ENCODE measurements at regions not wholly inside any gene's neighbourhood (a gene's known extent, or its start where the extent isn't known, plus 50 kb on each side); places are given as distances from the start of the nearest gene placed in this dataset.
A peak's percentile ranks its signal among the peaks of the same experiment; 100 is the strongest.

DNA sequence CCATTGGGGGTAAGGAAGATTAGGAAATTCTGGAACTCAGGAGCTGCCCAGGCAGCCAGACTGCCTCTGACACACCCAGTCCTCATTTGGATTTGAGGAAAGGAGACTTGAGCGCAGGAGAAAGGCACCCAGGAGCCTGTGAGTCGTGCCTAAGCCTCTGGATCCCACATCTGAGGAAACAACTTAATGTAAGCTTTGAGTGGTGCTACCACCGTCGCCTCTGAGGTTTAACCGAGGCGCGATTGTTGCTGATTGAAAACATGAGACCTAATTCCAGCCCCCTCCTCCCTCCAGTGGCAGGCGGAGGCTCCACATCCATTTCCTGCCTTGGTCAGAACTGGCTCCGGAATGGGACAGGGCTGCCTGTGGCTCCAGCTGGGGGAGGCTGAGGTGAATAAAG lies 176.7 kb upstream of the PKDCC start:
- intact Hi-C loops (cut with DNase I): no loop called here
- TF ChIP-seq POLR2A (IDR thresholded peaks at IDR 0.05): no peak
- TF ChIP-seq, protein P1, sequence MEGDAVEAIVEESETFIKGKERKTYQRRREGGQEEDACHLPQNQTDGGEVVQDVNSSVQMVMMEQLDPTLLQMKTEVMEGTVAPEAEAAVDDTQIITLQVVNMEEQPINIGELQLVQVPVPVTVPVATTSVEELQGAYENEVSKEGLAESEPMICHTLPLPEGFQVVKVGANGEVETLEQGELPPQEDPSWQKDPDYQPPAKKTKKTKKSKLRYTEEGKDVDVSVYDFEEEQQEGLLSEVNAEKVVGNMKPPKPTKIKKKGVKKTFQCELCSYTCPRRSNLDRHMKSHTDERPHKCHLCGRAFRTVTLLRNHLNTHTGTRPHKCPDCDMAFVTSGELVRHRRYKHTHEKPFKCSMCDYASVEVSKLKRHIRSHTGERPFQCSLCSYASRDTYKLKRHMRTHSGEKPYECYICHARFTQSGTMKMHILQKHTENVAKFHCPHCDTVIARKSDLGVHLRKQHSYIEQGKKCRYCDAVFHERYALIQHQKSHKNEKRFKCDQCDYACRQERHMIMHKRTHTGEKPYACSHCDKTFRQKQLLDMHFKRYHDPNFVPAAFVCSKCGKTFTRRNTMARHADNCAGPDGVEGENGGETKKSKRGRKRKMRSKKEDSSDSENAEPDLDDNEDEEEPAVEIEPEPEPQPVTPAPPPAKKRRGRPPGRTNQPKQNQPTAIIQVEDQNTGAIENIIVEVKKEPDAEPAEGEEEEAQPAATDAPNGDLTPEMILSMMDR (IDR thresholded peaks at IDR 0.05): peak in 1 of 6 experiments; percentile 11
- H3K36me3 ChIP-seq: no peaks in the 10 kb centered on the region
- H3K27me3 ChIP-seq: no peaks in the 10 kb centered on the region
- DNase-seq: no peak
- no peaks in the 10 kb centered on the region for H3K4me1 ChIP-seq
- no peak overlapping the region for H3K27ac ChIP-seq
- WGBS, 2 donors: 41 to 45% methylated on average over 9 of the region's 9 CpGs
- H3K4me3 ChIP-seq (replicated peaks in 1 of 3): no peak overlapping the region
- no peaks in the 10 kb centered on the region for H3K9me3 ChIP-seq

DNA sequence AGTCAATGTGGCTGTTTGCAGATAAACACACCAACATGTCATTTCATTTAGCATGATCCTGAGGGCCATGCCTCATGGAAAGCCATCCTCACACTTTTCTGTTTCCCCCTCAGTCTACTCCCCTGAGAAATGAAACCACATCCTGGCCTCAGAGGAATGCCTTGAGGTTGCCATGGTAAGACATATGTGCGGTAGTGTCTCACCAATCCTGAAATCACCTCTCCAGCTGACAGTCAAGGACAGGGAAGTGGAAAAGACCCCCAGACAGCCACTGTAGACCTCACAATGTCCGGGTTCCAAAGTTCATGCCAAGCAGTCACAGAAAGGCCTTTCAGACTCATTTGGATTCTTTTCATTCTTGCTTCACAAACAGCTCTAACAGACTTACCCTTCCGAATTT lies 175.2 kb upstream of the PKDCC start:
- 79 to 85% methylated on average over 3 of the region's 3 CpGs for WGBS, 2 donors
- H3K36me3 ChIP-seq: no peaks in the 10 kb centered on the region
- no peaks in the 10 kb centered on the region for H3K9me3 ChIP-seq
- DNase-seq: no peak
- H3K4me3 ChIP-seq (replicated peaks in 1 of 3): no peak overlapping the region
- no peaks in the 10 kb centered on the region for H3K4me1 ChIP-seq
- H3K27me3 ChIP-seq: no peaks in the 10 kb centered on the region
- H3K27ac ChIP-seq: no peak overlapping the region
- TF ChIP-seq POLR2A (IDR thresholded peaks at IDR 0.05): no peak
- intact Hi-C loops (cut with DNase I): no loop called here

DNA sequence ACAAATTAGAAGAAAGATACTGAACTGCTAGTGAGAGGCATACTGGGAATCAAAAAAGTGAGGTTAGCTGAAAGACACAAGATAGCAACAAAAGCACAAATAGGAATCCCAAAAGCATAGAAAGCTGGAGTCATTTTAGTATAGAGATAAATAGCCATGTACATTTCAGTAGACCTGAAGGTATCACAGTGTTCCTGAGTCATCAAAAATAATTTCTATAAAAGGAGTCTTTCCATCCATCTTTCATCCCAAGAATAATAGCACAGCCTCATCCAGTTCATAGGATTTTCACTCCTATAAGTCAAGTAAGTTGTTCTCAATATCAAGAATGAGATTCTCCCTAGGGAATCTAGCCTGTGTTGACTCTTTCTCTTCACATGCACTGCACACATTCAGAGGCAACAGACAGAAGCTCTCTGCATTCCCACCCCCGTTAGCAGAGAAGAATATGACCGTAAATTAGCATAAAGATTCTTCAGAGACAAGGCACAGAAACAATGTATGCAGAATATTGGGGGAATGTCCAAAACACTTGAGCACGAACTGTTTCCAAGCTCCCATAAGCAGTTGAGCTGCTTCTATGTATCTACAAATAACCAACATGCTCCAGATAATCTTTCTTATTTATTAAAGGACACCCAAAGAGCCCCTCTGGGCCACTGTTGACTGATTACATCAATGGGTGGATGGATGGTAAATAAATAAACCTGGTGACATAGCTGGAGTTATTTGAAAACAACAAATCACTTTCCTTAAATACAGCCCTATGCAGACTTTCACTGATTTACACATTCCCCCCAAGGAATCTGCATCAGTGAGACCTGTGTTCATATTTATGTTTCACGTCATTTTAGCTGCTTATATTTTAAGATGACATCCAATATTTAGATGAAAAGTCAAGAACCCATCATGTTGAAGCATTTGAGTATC lies 174.5 kb upstream of the PKDCC start:
- H3K36me3 ChIP-seq: no peaks in the 10 kb centered on the region
- H3K27ac ChIP-seq: no peak overlapping the region
- H3K4me3 ChIP-seq (replicated peaks in 1 of 3): no peak overlapping the region
- no peaks in the 10 kb centered on the region for H3K9me3 ChIP-seq
- intact Hi-C loops (cut with DNase I): no loop called here
- TF ChIP-seq, protein P1 (IDR thresholded peaks at IDR 0.05): no peak
- H3K4me1 ChIP-seq: no peaks in the 10 kb centered on the region
- no peaks in the 10 kb centered on the region for H3K27me3 ChIP-seq
- 45 to 72% methylated on average over 4 of the region's 4 CpGs for WGBS, 2 donors
- DNase-seq: no peak

DNA sequence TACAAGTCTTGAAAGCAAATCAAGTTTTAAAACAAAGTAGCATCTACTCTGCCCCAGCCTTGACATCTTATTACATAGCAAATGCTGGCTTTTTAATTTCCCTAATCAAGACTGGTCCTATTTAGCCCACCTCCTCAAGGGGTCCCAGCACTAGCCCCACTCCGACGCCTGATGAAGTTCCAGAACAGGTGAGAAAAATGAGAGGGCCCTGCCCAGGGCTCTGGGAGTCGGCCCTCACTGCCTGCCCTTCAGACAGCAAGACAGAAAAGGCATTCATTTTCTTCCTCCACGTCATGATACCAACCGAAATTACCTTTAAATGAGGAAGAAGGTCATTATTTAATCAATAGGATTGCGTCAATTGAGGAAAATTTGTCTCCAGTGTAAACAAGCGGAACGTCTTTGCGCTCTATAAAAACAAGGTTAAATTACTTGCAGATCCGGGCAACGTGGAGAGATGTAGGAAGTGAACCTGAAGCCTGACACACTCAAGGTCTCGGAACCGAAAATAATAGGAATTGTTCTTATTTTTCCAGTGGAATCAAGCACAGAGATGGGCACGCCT lies 170.6 kb upstream of the PKDCC start:
- TF ChIP-seq, protein P1 (IDR thresholded peaks at IDR 0.05): no peak
- TF ChIP-seq POLR2A (IDR thresholded peaks at IDR 0.05): no peak
- intact Hi-C loops (cut with DNase I): no loop called here
- H3K36me3 ChIP-seq: no peaks in the 10 kb centered on the region
- no peak overlapping the region for H3K27ac ChIP-seq
- H3K4me1 ChIP-seq: no peaks in the 10 kb centered on the region
- no peak for DNase-seq
- no peak overlapping the region for H3K4me3 ChIP-seq (replicated peaks in 1 of 3)
- no peaks in the 10 kb centered on the region for H3K27me3 ChIP-seq
- WGBS, 2 donors: 83 to 84% methylated on average over 14 of the region's 14 CpGs
- H3K9me3 ChIP-seq: no peaks in the 10 kb centered on the region

DNA sequence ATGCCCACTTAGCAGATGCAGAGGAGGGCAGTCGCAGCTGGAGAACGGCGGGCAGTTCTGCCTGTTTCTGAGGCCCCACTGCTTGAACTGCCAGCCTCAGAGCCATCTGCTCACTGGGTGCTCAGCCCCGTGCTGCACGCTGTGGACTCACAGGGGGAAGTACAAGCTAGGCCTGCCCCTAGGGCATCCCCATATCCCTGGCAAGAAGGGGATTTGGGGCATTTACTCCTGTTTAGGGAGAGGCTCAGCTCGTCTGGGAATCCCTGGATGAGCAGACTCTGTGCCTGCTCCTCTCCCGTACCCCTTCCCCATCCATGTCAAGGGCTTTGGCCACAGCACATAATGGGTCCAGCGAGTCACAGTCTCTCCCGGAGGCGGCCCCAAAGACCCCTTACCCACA lies 169.8 kb upstream of the PKDCC start:
- Histone ChIP-seq H3K27ac (no peak overlapping the region), H3K36me3 (no peaks in the 10 kb centered on the region), H3K27me3 (no peaks in the 10 kb centered on the region), H3K9me3 (no peaks in the 10 kb centered on the region), H3K4me1 (no peaks in the 10 kb centered on the region), H3K4me3 (replicated peaks in 1 of 3) (no peak overlapping the region)
- no peak for DNase-seq
- WGBS, 2 donors: 88 to 90% methylated on average over 8 to 10 of the region's 10 CpGs
- intact Hi-C loops (cut with DNase I): no loop called here
- TF ChIP-seq, protein P1 (IDR thresholded peaks at IDR 0.05): no peak
- no peak for TF ChIP-seq POLR2A (IDR thresholded peaks at IDR 0.05)

Data from thyroid gland (tissue), 4 donors.